Esophagus squamous epithelium (tissue), 5 donors: ENCODE measurements at regions not wholly inside any gene's neighbourhood (a gene's known extent, or its start where the extent isn't known, plus 50 kb on each side); places are given as distances from the start of the nearest gene placed in this dataset.
"Not testable (repeated sequence)": the region's sequence is repeated elsewhere in the genome, so short reads cannot be mapped to it uniquely, and the experiment has no call there.

Source experiments
- DNase-seq: peaks from one replicate; lab custom pipeline; 2025; lab: John Stamatoyannopoulos, UW
- H3K27ac ChIP-seq, 4 donors: fragments of 200-600 bp; sonication (generic); one replicate each; pipeline ENCODE4 v1.5.1; 2016 to 2019; ENCODE audit warnings: mild to moderate bottlenecking in 1 of 4
- H3K27me3 ChIP-seq, 4 donors: fragments of 200-600 bp; sonication (generic); 1 replicate in 3 of 4; 2 replicates in 1 of 4; pipeline versions ENCODE4 v1.5.1 to v1.6.0; 2017 to 2021; ENCODE audit warnings: antibody characterized with exemption in 1 of 4
- H3K36me3 ChIP-seq, 3 donors: fragments of 200-600 bp; sonication (generic); one replicate each; pipeline ENCODE4 v1.5.1; 2016 to 2019
- H3K4me1 ChIP-seq, 3 donors: fragments of 200-600 bp; sonication (generic); one replicate each; pipeline ENCODE4 v1.5.1; 2017 to 2019
- H3K4me3 ChIP-seq, 4 donors: fragments of 200-600 bp; sonication (generic); 1 replicate in 3 of 4; 2 replicates in 1 of 4; pipeline ENCODE4 v1.5.1; 2016 to 2019; ENCODE audit warnings: mild to moderate bottlenecking in 2 of 4, moderate library complexity in 1 of 4
- H3K9me3 ChIP-seq, 3 donors: fragments of 200-600 bp; sonication (generic); one replicate each; pipeline ENCODE4 v1.5.1; 2016 to 2019
- CTCF ChIP-seq, 6 experiments: fragments of 450-650 bp in 4 of 6; fragments of 200-600 bp in 2 of 6; sonication (generic) in 2 of 6; IDR thresholded peaks; one replicate each; pipeline ENCODE4 v1.5.1; 2016 to 2019; ENCODE audit warnings: antibody characterized with exemption in 6 of 6, mild to moderate bottlenecking in 4 of 6, moderate library complexity in 4 of 6
- POLR2A ChIP-seq, 4 donors: fragments of 450-650 bp; IDR thresholded peaks; one replicate each; pipeline ENCODE4 v1.6.1; 2017; ENCODE audit warnings: antibody characterized with exemption in 4 of 4, mild to moderate bottlenecking in 4 of 4, moderate library complexity in 3 of 4
- WGBS, 2 donors: methylation state at CpG; one replicate each; pipeline ENCODE4 v1.1.5; 2018; 5-methylcytosine and 5-hydroxymethylcytosine counted together
- intact Hi-C: fragments of 100-400 bp; cut with DNase I; formaldehyde crosslinking; loops from one replicate; pipeline ENCODE4 v1.15.0; 2022
- donor health status: DM: yes; HTN: yes; CAD: no.

DNA sequence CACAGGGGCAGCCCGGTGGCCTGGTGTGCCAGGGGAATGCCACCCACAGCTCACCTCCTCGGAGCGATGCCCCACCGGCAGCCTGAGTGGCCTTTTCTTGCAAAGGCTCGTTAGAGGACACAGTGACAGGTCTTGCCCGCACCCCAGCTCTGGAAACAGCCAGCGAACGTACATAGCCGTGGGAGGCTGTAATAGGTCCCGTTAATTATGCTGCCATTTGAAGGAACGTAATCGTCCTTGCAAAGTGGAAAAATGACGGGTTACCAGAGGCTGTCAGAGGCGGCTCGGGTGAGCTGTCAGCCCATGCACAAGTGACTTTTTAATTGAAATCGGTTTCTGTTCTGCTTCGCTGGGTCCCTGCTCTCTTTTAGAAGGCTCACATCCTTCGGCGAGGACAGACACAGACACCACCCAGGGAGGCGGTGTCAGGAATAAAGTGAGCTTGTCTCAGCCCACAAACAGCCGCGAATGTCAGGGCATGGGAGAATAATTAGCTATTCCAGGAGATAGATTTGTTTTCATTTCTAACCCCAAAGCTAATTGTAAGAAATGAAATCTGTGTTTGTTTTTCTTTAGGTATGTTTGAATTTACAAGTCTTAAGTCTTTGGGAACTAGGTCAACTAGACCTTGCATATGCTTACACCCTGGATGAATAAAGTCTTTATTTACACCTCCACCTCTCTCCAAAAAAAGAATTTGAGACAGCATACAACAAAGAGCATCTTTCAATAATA, 77.2 kb upstream of the RFLNA start:
- peaks cover 0 to 7% (median 0%) of the 10 kb centered on the region in 3 donors for H3K4me1 ChIP-seq
- DNase-seq = no peak
- WGBS, 2 donors = 37 to 47% methylated on average over 5 to 13 of the region's 22 CpGs
- intact Hi-C loops = no loop called here
- H3K36me3 ChIP-seq = no peaks in the 10 kb centered on the region
- TF ChIP-seq CTCF (IDR thresholded peaks at IDR 0.05) = no peak
- TF ChIP-seq POLR2A (IDR thresholded peaks at IDR 0.05) = no peak
- no peak overlapping the region for H3K27ac ChIP-seq
- peaks cover 0 to 27% (median 15%) of the 10 kb centered on the region in 3 donors for H3K9me3 ChIP-seq
- H3K4me3 ChIP-seq = peak overlapping the region in 1 of 4 donors; percentile 21
- H3K27me3 ChIP-seq = peaks cover 0 to 55% (median 0%) of the 10 kb centered on the region in 4 donors

GRCh38 chr12:124218243-124218560, 76.7 kb upstream of the RFLNA start:
- Histone ChIP-seq H3K4me3 (no peak overlapping the region), H3K36me3 (no peaks in the 10 kb centered on the region), H3K27ac (no peak overlapping the region), H3K4me1 (peaks cover 0 to 7% (median 0%) of the 10 kb centered on the region in 3 donors), H3K27me3 (peaks cover 0 to 60% (median 0%) of the 10 kb centered on the region in 4 donors), H3K9me3 (peaks cover 0 to 27% (median 15%) of the 10 kb centered on the region in 3 donors)
- 30 to 42% methylated on average over 1 of the region's 1 CpG for WGBS, 2 donors
- no peak for TF ChIP-seq CTCF (IDR thresholded peaks at IDR 0.05)
- TF ChIP-seq POLR2A (IDR thresholded peaks at IDR 0.05) = no peak
- intact Hi-C loops = no loop called here
- DNase-seq = no peak

DNA sequence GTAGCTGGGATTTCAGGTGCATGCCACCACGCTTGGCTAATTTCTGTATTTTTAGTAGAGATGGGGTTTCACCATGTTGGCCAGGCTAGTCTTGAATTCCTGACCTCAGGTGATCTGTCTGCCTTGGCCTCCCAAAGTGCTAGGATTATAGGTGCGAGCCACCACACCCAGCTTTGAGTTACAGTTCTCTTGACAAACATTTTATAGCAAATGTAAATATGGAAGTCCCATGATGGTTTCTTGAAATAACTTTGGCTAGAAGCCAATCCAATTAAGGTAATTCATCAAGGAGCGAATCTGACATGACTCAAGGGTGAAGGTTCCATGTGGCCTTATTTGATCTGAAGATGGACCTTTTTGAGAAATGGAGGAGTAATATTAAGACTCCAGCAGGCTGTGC, 76.2 kb upstream of the RFLNA start:
- Histone ChIP-seq H3K27me3 (peaks cover 0 to 62% (median 0%) of the 10 kb centered on the region in 4 donors), H3K9me3 (peaks cover 0 to 23% (median 15%) of the 10 kb centered on the region in 3 donors)
- intact Hi-C loops, H3K4me1 ChIP-seq, DNase-seq, H3K36me3 ChIP-seq, H3K4me3 ChIP-seq, H3K27ac ChIP-seq: not testable (repeated sequence)
- 91 to 96% methylated on average over 3 of the region's 3 CpGs for WGBS, 2 donors

GRCh38 chr12:124222368-124223245, 72.3 kb upstream of the RFLNA start:
- Histone ChIP-seq H3K4me1 (peaks cover 0 to 3% (median 0%) of the 10 kb centered on the region in 3 donors), H3K27ac (no peak overlapping the region), H3K9me3 (peaks cover 0 to 7% (median 5%) of the 10 kb centered on the region in 3 donors), H3K36me3 (no peaks in the 10 kb centered on the region), H3K4me3 (no peak overlapping the region), H3K27me3 (peaks cover 0 to 31% (median 0%) of the 10 kb centered on the region in 4 donors)
- 36 to 65% methylated on average over 8 to 13 of the region's 14 CpGs for WGBS, 2 donors
- DNase-seq = no peak
- no peak for TF ChIP-seq POLR2A (IDR thresholded peaks at IDR 0.05)
- no peak for TF ChIP-seq CTCF (IDR thresholded peaks at IDR 0.05)
- intact Hi-C loops = no loop called here

GRCh38 chr12:124223733-124224138, 71.2 kb upstream of the RFLNA start:
- H3K9me3 ChIP-seq, H3K4me3 ChIP-seq, H3K4me1 ChIP-seq, H3K27ac ChIP-seq, DNase-seq, H3K36me3 ChIP-seq, intact Hi-C loops: not testable (repeated sequence)
- H3K27me3 ChIP-seq = peaks cover 0 to 41% (median 0%) of the 10 kb centered on the region in 4 donors
- WGBS, 2 donors = 78 to 86% methylated on average over 9 to 12 of the region's 12 CpGs
